HuH-7.5 (cell line): ENCODE measurements at regions not wholly inside any gene's neighbourhood (a gene's known extent, or its start where the extent isn't known, plus 50 kb on each side); places are given as distances from the start of the nearest gene placed in this dataset.

Experiments
- DNase-seq: peaks from one replicate; pipeline ENCODE4 v3.0.0; 2011; ENCODE audit warnings: low spot score

GRCh38 chrX:76228499-76228898, 55.6 kb downstream of the PBDC1 start:
- no peak for DNase-seq

GRCh38 chrX:76248901-76249300, 76.0 kb downstream of the PBDC1 start:
- no peak for DNase-seq

GRCh38 chrX:76253432-76253831, 80.6 kb downstream of the PBDC1 start:
- DNase-seq = no peak

GRCh38 chrX:76279007-76279406, 106.1 kb downstream of the PBDC1 start:
- DNase-seq = peak; percentile 17
